MCF 10A (cell line): ENCODE measurements at regions not wholly inside any gene's neighbourhood (a gene's known extent, or its start where the extent isn't known, plus 50 kb on each side); places are given as distances from the start of the nearest gene placed in this dataset.

Source experiments
- BruUV-seq: library from RNA; stranded (reverse); fragments of 400-500 nt; replicated peaks from 2 replicates; lab custom pipeline; 2021; lab: Mats Ljungman, UMichigan
- CTCF ChIA-PET: fragments of 300-600 bp; sonication (Branson Sonifier 250); formaldehyde crosslinking; extraction: SDS; loops from one replicate; lab custom pipeline; 2021; ENCODE audit warnings: antibody characterized with exemption, inconsistent platforms; lab: Yijun Ruan, JAX
- POLR2A ChIA-PET: fragments of 300-600, 350-650 bp; sonication (Branson Sonifier 250); formaldehyde crosslinking; extraction: SDS; loops from one replicate; lab custom pipeline; 2020; ENCODE audit warnings: antibody characterized with exemption, inconsistent platforms; lab: Yijun Ruan, JAX
- DNase-seq: peaks from one replicate; pipeline ENCODE4 v3.0.0-alpha.2; 2018; ENCODE audit not compliant: unreplicated experiment
- H3K27ac Mint-ChIP-seq: one replicate; pipeline ENCODE4 v1.8.0; 2022; ENCODE audit warnings: mild to moderate bottlenecking, low read depth, mixed read lengths; ENCODE audit not compliant: unreplicated experiment
- H3K27me3 Mint-ChIP-seq: one replicate; pipeline ENCODE4 v1.8.0; 2022; ENCODE audit warnings: mixed read lengths; ENCODE audit not compliant: insufficient read depth, unreplicated experiment
- H3K36me3 Mint-ChIP-seq: one replicate; pipeline ENCODE4 v1.8.0; 2022; ENCODE audit warnings: mild to moderate bottlenecking, moderate library complexity, mixed read lengths; ENCODE audit not compliant: insufficient read depth, unreplicated experiment
- H3K4me1 Mint-ChIP-seq: one replicate; pipeline ENCODE4 v1.8.0; 2022; ENCODE audit warnings: mixed read lengths; ENCODE audit not compliant: insufficient read depth, unreplicated experiment
- H3K4me3 Mint-ChIP-seq: one replicate; pipeline ENCODE4 v1.8.0; 2022; ENCODE audit warnings: mild to moderate bottlenecking, moderate library complexity, mixed read lengths; ENCODE audit not compliant: unreplicated experiment
- H3K9me3 Mint-ChIP-seq: one replicate; pipeline ENCODE4 v1.8.0; 2022; ENCODE audit warnings: mixed read lengths; ENCODE audit not compliant: unreplicated experiment
- intact Hi-C: fragments of 100-400 bp; cut with micrococcal nuclease; formaldehyde crosslinking; loops from 2 replicates; pipeline ENCODE4 v1.14.1; 2022
- TF ChIP-seq, protein P1 (sequence below): fragments of 200-600 bp; IDR thresholded peaks from one replicate; pipeline ENCODE4 v1.8.0; 2022; ENCODE audit warnings: antibody characterized with exemption, mild to moderate bottlenecking; ENCODE audit not compliant: unreplicated experiment

- Mint-ChIP-seq H3K9me3 (peaks cover 7% of the 10 kb centered on the region), H3K4me3 (no peak overlapping the region), H3K27me3 (no peaks in the 10 kb centered on the region), H3K4me1 (no peaks in the 10 kb centered on the region), H3K36me3 (no peaks in the 10 kb centered on the region), H3K27ac (no peak overlapping the region)
- ChIA-PET CTCF (interaction anchor here (0.7 kb wide), 1 partner anchor 467 kb away, joined by 3 read pairs; no protein-coding TSS in a partner anchor), POLR2A (no interaction called here)
- DNase-seq: no peak
- TF ChIP-seq, protein P1, sequence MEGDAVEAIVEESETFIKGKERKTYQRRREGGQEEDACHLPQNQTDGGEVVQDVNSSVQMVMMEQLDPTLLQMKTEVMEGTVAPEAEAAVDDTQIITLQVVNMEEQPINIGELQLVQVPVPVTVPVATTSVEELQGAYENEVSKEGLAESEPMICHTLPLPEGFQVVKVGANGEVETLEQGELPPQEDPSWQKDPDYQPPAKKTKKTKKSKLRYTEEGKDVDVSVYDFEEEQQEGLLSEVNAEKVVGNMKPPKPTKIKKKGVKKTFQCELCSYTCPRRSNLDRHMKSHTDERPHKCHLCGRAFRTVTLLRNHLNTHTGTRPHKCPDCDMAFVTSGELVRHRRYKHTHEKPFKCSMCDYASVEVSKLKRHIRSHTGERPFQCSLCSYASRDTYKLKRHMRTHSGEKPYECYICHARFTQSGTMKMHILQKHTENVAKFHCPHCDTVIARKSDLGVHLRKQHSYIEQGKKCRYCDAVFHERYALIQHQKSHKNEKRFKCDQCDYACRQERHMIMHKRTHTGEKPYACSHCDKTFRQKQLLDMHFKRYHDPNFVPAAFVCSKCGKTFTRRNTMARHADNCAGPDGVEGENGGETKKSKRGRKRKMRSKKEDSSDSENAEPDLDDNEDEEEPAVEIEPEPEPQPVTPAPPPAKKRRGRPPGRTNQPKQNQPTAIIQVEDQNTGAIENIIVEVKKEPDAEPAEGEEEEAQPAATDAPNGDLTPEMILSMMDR: no peak
- intact Hi-C loops: no loop called here
- BruUV-seq: no TSS peak
These were observed 612.9 kb downstream of the IRX1 start for GRCh38 chr5:4208537-4208936.

GRCh38 chr5:4208996-4209395, 613.4 kb downstream of the IRX1 start:
- TF ChIP-seq, protein P1: no peak
- DNase-seq: no peak
- CTCF ChIA-PET: interaction anchor here (0.6 to 0.7 kb wide), 2 partner anchors 9 to 467 kb away, joined by 3 read pairs; no protein-coding TSS in a partner anchor
- Mint-ChIP-seq H3K9me3 (peaks cover 11% of the 10 kb centered on the region), H3K4me3 (no peak overlapping the region), H3K4me1 (no peaks in the 10 kb centered on the region), H3K36me3 (no peaks in the 10 kb centered on the region), H3K27me3 (no peaks in the 10 kb centered on the region), H3K27ac (no peak overlapping the region)
- no TSS peak for BruUV-seq
- intact Hi-C loops: no loop called here
- POLR2A ChIA-PET: no interaction called here

DNA sequence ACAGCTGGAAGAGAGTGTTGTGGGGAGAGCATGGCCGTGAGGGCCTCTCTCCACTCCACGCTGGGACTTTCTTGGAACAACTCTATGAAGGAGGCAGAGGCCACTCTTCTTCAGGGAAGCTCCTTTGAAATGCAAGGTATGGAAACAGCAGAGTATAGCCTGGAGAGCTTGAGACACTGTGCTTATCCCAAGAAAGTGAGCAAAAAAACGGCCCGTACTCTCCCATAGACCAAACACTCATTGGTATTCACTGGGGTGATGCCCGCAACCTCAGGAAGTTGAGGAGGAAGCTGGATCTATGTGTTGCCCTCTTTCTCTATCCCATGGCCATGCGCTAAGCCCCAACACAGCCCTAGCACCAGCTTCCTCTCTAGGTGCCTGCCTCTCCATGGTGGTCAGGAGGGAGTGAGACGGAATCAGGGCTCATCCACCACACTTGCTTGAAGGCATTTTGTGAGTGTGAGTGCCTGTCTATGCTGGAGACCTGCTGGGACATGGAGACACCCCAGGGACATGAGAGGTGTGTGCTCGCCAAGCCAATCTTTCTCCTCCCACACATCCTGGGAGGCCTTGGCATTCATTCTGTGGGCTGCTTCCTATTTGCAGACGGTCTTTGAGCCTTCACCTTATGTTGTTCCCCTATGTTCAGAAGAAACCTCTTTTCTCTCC, 616.6 kb downstream of the IRX1 start:
- POLR2A ChIA-PET: no interaction called here
- Mint-ChIP-seq H3K4me3 (no peak overlapping the region), H3K36me3 (no peaks in the 10 kb centered on the region), H3K9me3 (peaks cover 20% of the 10 kb centered on the region), H3K4me1 (no peaks in the 10 kb centered on the region), H3K27ac (no peak overlapping the region), H3K27me3 (no peaks in the 10 kb centered on the region)
- TF ChIP-seq, protein P1: no peak
- no peak for DNase-seq
- CTCF ChIA-PET: no interaction called here
- intact Hi-C loops: no loop called here
- no TSS peak for BruUV-seq

GRCh38 chr5:4212981-4213819, 617.6 kb downstream of the IRX1 start:
- H3K4me1 Mint-ChIP-seq: no peaks in the 10 kb centered on the region
- CTCF ChIA-PET: interaction anchor here (0.5 kb wide), 1 partner anchor 13 kb away, joined by 3 read pairs; no protein-coding TSS in a partner anchor
- no TSS peak for BruUV-seq

More at GRCh38 chr5:4212981-4213819, 617.6 kb downstream of the IRX1 start:
- POLR2A ChIA-PET: no interaction called here
- no peak for DNase-seq
- Mint-ChIP-seq H3K9me3 (peaks cover 20% of the 10 kb centered on the region), H3K36me3 (no peaks in the 10 kb centered on the region), H3K4me3 (no peak overlapping the region), H3K27ac (no peak overlapping the region), H3K27me3 (no peaks in the 10 kb centered on the region)
- intact Hi-C loops: no loop called here
- TF ChIP-seq, protein P1: no peak
